Neural progenitor cell (in vitro differentiated cells): ENCODE measurements at regions not wholly inside any gene's neighbourhood (a gene's known extent, or its start where the extent isn't known, plus 50 kb on each side); places are given as distances from the start of the nearest gene placed in this dataset.

Experiments used
- EZH2 ChIP-seq: fragments of 200-600 bp; sonication (generic); IDR thresholded peaks from 2 replicates; pipeline ENCODE4 v1.6.1; 2017; ENCODE audit warnings: antibody characterized with exemption, mild to moderate bottlenecking, moderate library complexity
- EZH2phosphoT487 ChIP-seq: fragments of 200-600 bp; sonication (generic); IDR thresholded peaks from 2 replicates; pipeline ENCODE4 v1.6.1; 2017; ENCODE audit warnings: antibody characterized with exemption
- TF ChIP-seq, protein P1 (sequence below): fragments of 200-600 bp; sonication (generic); IDR thresholded peaks from 2 replicates; pipeline ENCODE4 v1.5.1; 2017; ENCODE audit warnings: antibody characterized with exemption, mild to moderate bottlenecking

GRCh38 chr18:26765498-26765897 lies 100.0 kb downstream of the AQP4 start:
- TF ChIP-seq, protein P1, sequence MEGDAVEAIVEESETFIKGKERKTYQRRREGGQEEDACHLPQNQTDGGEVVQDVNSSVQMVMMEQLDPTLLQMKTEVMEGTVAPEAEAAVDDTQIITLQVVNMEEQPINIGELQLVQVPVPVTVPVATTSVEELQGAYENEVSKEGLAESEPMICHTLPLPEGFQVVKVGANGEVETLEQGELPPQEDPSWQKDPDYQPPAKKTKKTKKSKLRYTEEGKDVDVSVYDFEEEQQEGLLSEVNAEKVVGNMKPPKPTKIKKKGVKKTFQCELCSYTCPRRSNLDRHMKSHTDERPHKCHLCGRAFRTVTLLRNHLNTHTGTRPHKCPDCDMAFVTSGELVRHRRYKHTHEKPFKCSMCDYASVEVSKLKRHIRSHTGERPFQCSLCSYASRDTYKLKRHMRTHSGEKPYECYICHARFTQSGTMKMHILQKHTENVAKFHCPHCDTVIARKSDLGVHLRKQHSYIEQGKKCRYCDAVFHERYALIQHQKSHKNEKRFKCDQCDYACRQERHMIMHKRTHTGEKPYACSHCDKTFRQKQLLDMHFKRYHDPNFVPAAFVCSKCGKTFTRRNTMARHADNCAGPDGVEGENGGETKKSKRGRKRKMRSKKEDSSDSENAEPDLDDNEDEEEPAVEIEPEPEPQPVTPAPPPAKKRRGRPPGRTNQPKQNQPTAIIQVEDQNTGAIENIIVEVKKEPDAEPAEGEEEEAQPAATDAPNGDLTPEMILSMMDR: no peak
- TF ChIP-seq EZH2 (no peak), EZH2phosphoT487 (no peak)
